ENCODE measurements at regions not wholly inside any gene's neighbourhood (a gene's known extent, or its start where the extent isn't known, plus 50 kb on each side); places are given as distances from the start of the nearest gene placed in this dataset.

DNA sequence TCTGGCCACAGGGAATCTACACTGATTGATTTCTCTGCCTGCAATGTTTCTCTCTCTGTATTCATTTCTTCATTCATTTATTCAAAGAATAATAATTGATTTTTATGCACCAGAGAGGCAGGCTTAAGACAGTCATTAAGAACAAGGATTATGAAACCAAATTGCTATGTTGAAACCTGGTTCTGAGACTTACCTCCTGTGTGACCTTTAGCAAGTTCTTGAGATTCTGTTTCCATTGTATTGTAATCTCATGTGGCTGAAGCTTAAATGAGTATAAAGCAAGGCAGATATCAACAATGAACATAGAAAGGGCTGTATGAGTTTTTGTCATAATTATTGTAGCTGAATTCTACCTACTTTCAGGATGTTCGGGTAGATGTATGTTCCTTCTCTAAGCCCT lies 129.6 kb upstream of the GRIA1 start:
- TF ChIP-seq, protein P1, sequence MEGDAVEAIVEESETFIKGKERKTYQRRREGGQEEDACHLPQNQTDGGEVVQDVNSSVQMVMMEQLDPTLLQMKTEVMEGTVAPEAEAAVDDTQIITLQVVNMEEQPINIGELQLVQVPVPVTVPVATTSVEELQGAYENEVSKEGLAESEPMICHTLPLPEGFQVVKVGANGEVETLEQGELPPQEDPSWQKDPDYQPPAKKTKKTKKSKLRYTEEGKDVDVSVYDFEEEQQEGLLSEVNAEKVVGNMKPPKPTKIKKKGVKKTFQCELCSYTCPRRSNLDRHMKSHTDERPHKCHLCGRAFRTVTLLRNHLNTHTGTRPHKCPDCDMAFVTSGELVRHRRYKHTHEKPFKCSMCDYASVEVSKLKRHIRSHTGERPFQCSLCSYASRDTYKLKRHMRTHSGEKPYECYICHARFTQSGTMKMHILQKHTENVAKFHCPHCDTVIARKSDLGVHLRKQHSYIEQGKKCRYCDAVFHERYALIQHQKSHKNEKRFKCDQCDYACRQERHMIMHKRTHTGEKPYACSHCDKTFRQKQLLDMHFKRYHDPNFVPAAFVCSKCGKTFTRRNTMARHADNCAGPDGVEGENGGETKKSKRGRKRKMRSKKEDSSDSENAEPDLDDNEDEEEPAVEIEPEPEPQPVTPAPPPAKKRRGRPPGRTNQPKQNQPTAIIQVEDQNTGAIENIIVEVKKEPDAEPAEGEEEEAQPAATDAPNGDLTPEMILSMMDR (IDR thresholded peaks at IDR 0.05; ENCODE audit: insufficient read depth, low read length, poor library complexity, severe bottlenecking): no peak
- no peak for TF ChIP-seq EZH2phosphoT487 (conservative IDR thresholded peaks at IDR 0.05; ENCODE audit: low read length)

Measured in SU-DHL-6 (cell line).